ENCODE measurements at regions not wholly inside any gene's neighbourhood (a gene's known extent, or its start where the extent isn't known, plus 50 kb on each side); places are given as distances from the start of the nearest gene placed in this dataset.

- Histone ChIP-seq H2AFZ (replicated peaks; ENCODE audit: low read length, poor library complexity) (no peak overlapping the region), H3K9me3 (ENCODE audit: control insufficient read depth, insufficient read depth, low read length) (no peaks in the 10 kb centered on the region), H2BK20ac (ENCODE audit: low read depth, low read length) (no peak overlapping the region), H3K4me2 (ENCODE audit: low read depth, low read length) (no peak overlapping the region), H3K18ac (ENCODE audit: low read depth, low read length) (no peak overlapping the region), H3K23ac (ENCODE audit: low read depth, low read length) (no peak overlapping the region), H3K27ac (ENCODE audit: insufficient read depth, low read length) (no peak overlapping the region), H4K8ac (ENCODE audit: low read depth in 2 of 2, low read length in 2 of 2) (no peak overlapping the region), H3K4me1 (ENCODE audit: control insufficient read depth, insufficient read depth, low read length) (no peaks in the 10 kb centered on the region), H2BK5ac (ENCODE audit: low read depth, low read length, poor library complexity, severe bottlenecking) (no peak overlapping the region), H3K4ac (ENCODE audit: low read depth, low read length) (no peak overlapping the region), H3K14ac (replicated peaks; ENCODE audit: low read depth, low read length) (no peak overlapping the region), H3K4me3 (ENCODE audit: insufficient read depth, low read depth, low read length) (no peak overlapping the region), H3K9me1 (ENCODE audit: insufficient read depth, low read length) (no peaks in the 10 kb centered on the region), H2AK5ac (ENCODE audit: low read depth, low read length) (no peak overlapping the region), H3K9ac (ENCODE audit: low read depth, low read length) (no peak overlapping the region), H4K5ac (ENCODE audit: low read depth, low read length) (no peak overlapping the region), H3K36me3 (ENCODE audit: control insufficient read depth, insufficient read depth, low read length) (no peaks in the 10 kb centered on the region), H4K91ac (ENCODE audit: insufficient read depth, low read depth, low read length) (no peak overlapping the region), H4K20me1 (ENCODE audit: insufficient read depth, low read length) (no peaks in the 10 kb centered on the region), H3K79me1 (ENCODE audit: low read depth in 1 of 2, low read length in 2 of 2) (no peaks in the 10 kb centered on the region), H2BK15ac (ENCODE audit: low read depth, low read length) (no peak overlapping the region), H2BK120ac (ENCODE audit: low read depth, low read length) (no peak overlapping the region), H3K27me3 (ENCODE audit: control insufficient read depth, insufficient read depth, low read length) (no peaks in the 10 kb centered on the region), H2AK9ac (replicated peaks; ENCODE audit: low read depth, low read length, poor library complexity) (no peak overlapping the region), H3K56ac (ENCODE audit: extremely low read depth, insufficient read depth, low read length) (no peak overlapping the region)
- dilution Hi-C loops (cut with HindIII; ENCODE audit: low sequenced_read_pairs, unreplicated experiment) = no loop called here
- in situ Hi-C loops (cut with MboI; ENCODE audit: low sequenced_read_pairs) = no loop called here
- ChIA-PET POLR2A (ENCODE audit: unreplicated experiment) (no interaction called here), CTCF (no interaction called here)
- WGBS, 2 experiments (ENCODE audit: extremely low coverage in 2 of 2, insufficient read length in 1 of 2) = no CpG with 5 or more reads among the region's 1 CpG
- TF ChIP-seq BHLHE40 (IDR thresholded peaks at IDR 0.05; ENCODE audit: low read depth, low read length) (no peak), NFE2L2 (IDR thresholded peaks at IDR 0.05; ENCODE audit: low read depth, low read length) (no peak), RFX5 (IDR thresholded peaks at IDR 0.05; ENCODE audit: low read depth, low read length) (no peak), RCOR1 (IDR thresholded peaks at IDR 0.05; ENCODE audit: insufficient replicate concordance, low read length) (no peak), MAFK (IDR thresholded peaks at IDR 0.05; ENCODE audit: low read depth, low read length) (no peak), MXI1 (IDR thresholded peaks at IDR 0.05; ENCODE audit: borderline replicate concordance, low read depth, low read length) (no peak)
- ATAC-seq (ENCODE audit: low read depth) (no peak), DNase-seq (no peak)
- intact Hi-C loops (cut with micrococcal nuclease) = no loop called here
- no TSS peak for BruUV-seq (replicated peaks)
Observed at GRCh38 chr11:104529213-104529612, 365.3 kb upstream of the PDGFD start.

Data from IMR-90 (cell line).